ENCODE measurements at regions not wholly inside any gene's neighbourhood (a gene's known extent, or its start where the extent isn't known, plus 50 kb on each side); places are given as distances from the start of the nearest gene placed in this dataset.

DNA sequence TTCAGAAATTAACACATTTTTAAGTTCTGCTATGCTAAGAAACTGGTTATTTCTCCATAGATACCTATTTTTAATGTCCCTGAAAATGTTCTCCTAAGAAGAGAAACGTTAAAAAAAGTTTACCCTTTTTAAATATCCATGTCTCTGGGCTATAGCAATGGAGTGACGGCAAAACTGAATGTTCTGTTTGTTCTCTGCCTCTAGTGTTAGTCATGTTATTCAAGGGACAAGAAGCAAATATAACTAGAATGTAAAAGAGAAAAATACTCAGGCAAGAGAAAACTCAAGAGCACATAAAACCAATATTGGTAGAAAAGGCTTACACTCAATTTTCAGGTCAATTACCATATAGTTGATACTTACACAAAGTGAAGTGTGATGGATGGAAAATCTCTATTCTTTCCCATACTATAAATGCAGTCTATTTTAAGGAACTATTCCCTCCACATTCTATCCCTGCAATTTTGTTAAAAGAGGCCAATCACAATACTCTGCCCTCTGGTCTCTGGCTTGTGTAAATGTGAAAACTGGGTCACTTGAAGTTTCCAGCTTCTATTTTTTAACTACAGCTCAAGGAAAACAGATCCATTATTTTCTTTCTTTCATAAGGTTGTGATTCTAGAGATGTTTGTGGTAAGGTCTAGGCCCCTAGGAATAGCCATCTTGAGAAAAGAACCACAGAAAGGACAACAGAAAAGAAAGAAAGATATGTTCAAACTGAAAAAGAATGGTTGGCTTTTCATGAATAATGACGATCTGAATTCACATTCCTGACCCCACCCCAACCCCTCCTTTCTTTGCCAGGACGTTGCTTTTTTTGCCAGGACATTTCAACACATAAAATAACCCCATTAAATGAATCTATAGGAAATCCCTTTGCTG is 200.3 kb upstream of the FAM83B start:
- no peak for DNase-seq

DNA sequence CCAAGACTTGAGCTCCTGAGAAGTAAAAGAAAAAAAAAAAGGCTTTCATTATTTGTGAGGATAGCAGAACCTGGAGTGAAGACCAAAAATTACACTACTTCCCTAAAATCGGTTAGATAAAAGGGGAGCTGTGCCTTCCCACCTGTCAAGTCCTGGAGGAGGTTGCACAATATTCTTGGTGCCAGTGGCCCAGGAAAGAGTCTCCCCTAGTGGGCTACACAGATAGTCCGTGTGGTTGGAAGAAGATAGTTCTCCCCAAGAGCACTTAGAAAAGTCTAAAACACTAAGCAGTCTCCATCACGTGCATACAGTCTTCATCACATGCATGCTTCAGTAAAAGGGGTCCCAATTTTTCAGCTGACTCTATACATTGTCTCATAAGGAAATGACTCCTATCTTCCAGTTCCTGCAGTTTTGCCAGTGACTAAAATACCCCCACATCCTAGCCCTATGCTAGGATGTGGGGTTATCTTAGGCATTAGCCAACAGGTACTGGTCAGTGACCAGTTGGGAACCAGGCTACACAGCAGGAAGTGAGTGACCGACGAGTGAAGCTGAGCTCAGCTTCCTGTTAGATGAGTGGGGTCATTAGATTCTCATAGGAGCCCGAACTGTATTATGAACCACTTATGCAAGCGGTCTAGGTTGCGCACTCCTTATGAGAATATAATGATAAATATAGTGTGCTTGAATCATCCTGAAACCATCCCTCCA is 199.5 kb upstream of the FAM83B start:
- DNase-seq: no peak

DNA sequence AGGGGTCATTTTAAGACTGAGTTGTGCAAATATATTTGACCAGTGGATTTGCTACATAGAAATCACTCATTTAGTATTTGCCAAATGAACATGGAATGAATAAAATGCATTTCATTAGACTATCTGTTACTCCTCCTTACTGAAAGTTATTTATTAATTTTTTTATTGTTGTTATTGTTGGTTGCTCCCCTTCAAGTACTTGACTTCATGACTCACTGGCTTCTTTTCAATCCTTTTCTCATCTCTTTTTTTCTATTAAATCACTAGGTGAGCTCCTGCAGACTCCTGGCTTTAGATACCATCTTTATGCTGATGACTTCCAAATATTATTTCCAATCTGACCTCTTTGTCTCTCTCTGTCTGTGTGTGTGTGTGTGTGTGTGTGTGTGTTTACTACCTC is 192.2 kb upstream of the FAM83B start:
- no peak for DNase-seq

DNA sequence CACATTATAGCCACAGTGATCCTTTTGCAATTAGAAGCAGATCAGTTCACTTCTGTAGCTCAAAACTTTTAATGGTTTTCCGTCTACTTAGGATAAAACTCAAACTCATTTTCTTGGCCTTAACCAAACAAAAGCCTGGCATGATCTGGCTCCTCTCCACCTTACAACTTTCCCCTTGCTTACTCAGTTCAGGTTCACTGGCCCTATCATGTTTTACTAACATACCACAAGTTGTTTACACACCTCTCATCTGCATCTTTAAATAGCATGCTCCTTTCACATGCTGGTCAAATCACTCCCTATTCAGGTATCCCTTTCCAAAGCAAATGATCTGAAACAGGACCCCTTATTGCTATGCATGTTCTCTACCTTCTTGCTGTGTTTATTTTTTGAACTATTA is 191.4 kb upstream of the FAM83B start:
- no peak for DNase-seq

DNA sequence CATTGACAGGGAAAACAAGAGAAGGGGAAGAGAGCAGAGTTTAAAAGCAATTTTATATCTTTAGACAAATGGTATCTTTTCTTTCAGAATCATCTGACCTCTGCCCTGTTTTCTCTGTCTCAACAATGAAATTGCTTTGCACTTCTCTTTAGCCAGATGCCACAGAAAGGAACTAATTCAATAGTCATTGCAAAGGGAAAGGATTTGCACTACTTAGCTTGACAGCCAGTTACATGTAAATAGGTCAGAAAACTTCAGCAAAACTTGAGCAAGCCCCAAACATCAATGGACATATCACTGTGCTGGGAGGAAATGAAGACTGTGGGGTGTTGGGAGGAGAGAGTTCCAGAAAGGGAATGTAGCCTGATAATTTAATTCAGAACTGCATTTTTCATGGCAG is 181.3 kb upstream of the FAM83B start:
- no peak for DNase-seq

DNA sequence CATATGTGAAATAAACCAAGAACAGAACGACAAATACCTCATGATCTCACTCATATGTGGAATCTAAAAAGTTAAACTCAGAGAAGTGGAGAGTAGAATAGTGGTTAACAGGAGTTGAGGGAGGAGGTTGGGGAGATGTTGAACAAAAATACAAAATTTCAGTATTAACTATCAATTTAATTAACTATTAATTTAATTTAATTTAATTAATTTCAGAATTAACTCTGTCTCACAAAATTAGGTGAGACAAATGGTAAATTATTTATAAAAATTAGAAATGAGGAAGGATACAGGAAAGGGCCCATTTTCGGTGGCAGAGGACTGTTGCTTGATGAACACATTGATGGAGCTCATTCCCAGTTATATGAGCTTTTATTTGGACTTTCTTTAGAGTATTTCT is 166.0 kb upstream of the FAM83B start:
- DNase-seq: no peak

DNA sequence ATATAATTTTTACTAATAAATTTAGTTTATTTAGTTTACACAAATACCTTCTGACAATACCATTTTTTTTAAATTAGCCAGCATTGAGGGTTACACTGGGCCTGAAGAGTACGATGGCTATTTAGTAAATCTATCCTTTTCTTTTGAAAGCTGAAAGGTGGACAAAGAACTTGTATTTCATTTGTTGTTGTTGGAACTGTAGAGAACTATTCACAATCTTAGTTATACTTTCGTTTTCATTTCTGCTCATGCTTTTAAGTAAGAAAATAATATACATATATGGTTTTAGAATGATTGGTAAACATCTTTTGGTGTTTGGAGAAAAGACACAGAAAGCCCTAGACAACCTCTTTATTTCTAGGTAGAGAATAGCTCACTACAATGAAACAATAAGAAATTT is 165.3 kb upstream of the FAM83B start:
- no peak for DNase-seq

DNA sequence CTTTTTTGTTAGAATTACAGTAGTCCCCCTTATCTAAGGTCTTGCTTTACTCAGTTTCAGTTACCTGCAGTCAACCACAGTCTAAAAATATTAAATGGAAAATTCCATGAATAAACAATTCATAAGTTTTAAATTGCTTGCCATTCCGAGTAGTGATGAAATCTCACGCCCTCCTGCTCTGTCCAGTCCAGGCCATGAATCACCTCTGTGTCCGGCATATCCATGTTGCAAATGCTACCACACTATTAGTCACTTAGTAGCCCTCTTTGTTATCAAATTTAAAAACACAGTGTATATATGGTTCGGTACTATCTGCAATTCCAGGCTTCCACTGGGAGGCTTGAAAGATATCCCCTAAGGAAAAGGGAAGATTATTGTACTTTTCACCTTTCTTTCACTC is 164.6 kb upstream of the FAM83B start:
- DNase-seq: no peak

DNA sequence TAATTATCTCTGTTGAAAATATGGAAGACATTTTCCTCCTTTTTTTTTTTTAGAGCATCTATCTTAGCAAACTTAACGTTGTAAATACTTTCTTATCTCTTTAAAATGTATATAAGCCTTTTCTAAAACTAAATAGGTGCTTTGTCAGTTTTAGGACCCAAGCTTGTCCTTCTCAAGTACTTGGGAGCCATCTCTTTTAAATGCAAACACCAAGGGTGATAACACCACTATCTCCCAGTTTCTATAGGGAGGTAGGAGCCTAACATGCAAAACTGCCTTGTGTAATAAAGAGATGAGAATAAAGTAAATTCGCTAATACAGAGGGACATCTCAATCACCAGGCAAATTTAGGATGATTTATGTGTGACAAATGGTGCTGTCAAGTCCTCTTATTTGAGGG is 157.0 kb upstream of the FAM83B start:
- no peak for DNase-seq

DNA sequence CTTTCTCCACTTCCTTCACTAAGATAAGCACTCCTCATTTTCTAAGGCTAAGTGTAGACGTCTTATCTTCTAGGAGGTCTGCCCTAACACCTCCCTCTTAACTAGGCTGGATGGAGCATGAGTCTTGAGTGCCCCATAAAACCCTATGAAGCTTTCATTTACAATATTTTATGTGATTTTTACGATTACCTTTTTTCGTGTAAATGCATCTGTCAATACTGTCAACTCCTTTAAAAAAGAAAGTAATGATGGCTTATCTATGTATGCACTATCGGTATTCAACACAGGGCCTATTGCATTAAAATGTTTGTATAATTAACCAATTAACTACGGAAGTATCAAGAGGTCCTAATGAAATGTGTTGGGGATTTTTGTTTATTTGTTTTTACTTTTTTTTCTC is 156.0 kb upstream of the FAM83B start:
- DNase-seq: no peak

DNA sequence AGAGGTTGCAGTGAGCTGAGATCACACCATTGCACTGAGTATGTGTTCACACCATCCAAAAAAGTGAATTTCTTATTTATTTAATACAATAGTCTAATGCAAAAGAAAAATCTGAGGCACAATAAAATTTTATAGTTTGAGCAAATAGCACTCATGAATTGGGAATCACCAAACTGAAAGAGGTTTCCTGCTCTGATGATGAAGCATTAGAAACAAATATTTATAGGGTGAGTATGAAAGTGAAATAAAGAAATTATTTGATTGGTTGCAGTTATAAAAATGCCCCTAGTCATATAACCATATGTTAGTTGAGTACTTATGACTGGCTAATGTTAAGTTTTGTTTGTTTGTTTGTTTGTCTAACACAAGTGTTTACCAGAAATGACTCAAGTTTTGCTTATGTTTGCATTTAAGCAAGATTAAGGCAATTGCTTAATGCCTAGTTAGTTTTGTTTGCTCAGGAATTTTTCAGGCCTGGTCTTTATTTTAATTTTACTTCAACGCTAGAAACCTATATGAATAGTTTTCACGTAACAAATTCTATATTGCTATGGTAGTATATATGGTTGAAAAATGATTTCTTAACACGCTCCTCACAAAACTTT is 151.5 kb upstream of the FAM83B start:
- DNase-seq: no peak

DNA sequence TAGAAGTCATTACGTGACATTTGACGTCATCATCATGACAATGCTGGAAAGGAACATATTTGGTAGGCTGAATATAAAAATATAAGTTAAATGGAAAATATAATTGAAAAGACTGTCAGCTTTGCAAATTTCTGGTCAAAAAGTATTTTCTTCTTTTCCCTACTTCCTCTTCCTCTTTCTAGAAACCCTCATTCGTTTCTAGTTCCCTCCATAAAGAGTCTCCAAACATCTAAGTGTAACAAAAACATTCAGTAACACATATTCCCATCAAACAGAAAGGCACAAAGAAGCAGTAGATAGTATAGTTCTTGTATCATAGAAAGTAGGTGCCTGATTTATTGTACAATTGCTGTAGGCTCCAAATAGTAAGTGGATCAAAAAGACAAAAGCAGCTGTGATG is 150.8 kb upstream of the FAM83B start:
- no peak for DNase-seq

DNA sequence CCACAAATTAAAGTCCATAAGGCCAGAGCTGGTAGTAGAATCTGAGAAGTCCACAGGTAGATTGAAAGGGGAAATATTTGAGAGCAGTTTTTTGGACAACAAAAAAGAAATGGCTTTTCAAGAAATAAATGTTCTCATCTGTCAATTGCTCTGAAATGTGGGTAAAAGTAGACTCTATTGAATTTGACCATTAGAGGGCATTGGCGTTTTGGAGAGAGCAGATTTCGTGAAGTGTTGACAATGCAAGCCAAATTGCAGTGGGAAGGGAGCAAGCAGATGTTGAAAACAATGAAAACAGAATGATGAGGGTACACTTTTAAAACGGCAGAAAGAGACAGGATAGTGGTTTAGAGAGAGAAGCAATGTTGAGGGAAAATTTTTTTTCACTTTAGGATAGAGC is 149.1 kb upstream of the FAM83B start:
- DNase-seq: no peak

DNA sequence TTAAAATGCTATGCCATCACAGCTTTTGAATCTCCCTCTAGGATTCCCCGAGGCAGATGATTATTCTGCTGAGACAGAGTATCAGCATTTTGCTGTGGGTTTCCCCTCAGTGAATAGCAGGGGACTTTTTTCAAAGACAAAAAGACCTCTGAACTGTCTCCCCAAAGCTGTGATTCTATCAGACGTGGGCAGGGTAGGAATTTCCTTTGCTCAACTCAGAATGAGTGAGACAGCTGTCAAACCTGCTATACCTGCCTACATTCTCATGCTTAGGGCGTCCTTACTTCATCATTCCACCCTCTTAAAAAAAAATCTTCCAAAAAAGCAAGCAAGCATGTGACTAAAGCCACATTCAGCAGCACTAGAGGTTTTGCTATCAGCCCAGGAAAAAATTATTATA is 147.6 kb upstream of the FAM83B start:
- DNase-seq: no peak

DNA sequence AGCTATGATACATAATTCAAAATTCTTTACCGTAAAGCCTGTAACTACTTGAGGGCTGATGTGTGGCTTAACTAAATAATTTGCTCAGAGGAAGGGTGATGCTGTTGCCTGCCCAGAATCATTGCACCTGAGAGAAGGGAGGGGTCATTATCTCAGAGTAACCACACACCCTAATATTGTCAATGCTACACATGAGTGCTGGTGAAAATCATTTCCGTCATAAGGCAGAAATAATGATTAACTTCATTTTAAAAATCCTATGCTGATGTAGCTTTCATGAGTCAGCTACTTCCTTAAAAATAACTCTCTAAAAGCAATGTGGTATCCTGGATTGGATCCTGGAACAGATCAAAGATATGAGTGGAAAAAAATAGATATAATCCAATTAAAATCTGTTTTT is 146.4 kb upstream of the FAM83B start:
- DNase-seq: no peak

DNA sequence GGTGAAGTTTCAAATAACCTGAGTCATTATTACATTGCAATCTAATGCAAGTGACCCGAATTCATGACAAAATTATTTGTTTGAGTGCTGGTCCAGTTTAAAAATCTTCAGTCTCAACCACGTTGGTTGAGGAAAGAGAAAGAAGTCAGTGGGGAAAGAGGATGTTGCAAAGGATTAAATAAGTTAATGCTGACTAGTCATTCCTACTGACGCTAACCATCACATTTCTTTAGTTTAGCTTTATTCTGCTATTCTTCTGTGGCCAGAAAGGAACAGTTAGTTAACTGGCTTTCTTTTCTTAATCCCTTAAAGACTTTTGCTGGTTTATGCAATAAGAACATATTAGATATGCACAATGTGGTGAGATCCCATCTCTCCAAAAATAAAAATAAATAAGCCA is 143.8 kb upstream of the FAM83B start:
- DNase-seq: no peak

DNA sequence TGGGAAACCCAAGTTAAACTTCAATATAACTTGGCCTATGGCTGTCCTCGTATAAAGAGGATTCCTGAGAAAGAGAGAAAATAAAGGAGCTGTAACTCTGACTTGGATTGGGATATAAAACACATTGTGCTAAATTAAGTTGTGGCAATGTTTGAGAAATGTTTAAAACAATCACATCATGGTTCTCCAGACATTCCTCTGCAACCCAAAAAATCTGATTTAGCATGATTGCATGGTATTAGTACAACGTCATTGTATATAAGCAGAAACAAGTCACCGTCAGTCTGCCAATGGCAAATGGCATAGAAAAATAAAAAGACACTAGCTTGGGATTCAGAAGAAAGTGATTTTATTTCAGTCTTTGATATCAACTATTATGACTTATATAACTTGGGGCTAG is 140.2 kb upstream of the FAM83B start:
- no peak for DNase-seq

DNA sequence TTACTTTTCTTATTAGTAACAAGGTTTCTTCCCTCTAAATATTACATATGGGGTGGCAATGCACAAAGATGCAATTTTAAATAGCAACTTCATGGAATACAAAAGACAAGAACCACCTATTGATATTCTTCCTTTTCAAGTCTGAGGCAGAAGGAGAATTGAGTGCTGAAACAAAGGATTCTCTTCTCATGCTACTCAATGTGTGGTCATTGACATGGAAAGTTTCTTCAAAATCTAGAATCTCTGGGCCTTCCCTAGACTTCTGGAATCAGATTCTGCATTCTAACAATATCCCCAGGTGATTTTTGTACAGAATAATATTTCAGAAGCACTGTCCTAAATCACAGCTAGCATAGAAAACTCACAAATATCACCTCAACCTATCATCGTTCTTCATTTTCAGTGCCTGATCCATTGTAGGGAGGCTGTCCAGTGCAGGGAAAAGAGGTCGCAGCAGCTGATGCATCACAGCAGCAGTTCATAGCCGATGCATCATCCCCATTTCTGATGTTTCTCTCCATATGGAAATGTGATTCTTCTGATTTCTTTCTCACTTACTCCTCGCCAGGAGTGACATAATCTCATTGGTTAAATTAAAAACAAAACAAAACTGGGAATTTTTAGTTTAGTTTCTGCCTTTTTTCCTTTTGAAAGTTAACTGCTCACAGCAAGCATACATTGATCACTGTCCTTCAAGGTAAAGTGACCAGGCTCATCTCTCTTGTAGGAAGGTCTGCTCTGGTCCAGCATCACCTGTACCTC is 139.5 kb upstream of the FAM83B start:
- no peak for DNase-seq

DNA sequence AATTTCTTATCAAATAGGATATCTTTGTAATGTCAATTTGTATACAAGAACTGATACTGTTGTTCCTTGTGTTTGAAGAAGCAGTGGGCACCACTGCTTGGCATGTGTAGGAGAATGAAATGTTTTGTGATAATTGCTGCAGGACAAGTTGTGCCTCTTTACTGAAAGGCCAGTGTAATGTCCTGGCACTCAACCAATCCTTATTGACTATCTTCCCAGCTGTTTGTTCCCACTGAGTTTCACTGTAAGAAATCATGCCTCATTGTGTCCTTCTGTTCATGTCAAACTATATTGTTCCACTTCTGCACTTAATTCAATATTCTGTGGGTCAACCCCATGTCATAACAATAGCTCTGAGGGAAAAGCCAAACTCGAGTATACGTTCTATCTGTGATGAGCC is 136.1 kb upstream of the FAM83B start:
- no peak for DNase-seq

DNA sequence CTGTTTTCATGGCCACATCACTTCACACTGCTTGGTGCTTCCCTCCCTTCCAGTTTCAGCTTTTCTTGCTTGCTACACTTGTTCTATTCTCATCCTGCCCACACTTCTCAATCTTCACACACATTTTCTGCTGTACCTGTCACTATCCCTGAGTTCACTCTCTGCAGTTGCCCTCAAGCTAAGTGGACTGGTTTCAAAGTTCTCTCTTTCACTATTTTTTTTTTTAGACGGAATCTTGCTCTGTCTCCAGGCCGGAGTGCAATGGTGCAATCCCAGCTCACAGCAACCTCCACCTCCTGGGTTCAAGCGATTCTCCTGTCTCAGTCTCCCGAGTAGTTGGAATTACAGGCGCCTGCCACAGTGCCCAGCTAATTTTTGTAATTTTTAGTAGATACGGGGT is 130.6 kb upstream of the FAM83B start:
- no peak for DNase-seq

DNA sequence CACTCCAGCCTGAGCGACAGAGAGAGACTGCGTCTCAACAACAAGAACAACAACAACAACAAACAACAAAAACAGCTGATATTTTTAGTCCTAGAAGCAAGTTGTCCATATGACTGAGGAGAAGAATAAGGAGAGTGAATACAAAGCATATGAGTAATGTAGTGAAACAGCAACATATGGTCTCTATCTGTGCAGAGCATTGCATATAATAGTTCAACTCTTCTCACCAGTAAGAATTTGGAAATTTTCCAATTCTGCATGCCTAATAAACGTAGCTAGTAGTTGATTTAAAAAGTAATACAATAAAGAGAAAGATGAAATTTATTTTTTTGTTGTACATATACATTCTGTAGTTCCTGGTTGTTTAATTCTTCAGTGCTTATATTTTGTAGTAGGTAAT is 129.7 kb upstream of the FAM83B start:
- DNase-seq: no peak

DNA sequence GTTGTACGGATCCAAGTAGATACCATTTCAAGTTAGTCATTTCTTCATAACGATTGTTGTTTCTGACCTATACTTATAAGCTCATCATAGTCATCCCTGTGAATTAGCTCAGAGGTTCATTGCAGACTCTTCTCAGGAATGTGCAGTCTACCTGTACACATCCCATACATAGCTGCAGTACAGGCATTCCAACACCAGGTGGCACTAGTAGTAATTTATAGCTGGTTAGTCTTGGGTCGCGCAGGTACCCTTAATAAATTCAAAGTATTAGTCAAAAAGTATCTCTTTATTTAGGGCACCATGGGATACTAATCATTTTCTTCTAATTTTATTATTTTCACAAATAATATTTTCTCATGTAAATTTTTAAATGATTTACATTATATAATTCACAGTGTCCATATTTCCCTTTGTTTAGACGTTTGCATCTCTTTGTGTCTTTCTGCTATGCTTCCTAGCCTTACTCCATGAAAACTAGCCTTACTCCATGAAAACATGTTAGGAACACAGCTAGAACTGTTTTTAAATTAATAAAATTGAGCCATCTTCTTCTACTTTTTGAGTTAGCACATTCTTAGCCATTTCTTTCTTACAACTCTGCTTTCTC is 128.6 kb upstream of the FAM83B start:
- peak; percentile 7 to 41 for DNase-seq

DNA sequence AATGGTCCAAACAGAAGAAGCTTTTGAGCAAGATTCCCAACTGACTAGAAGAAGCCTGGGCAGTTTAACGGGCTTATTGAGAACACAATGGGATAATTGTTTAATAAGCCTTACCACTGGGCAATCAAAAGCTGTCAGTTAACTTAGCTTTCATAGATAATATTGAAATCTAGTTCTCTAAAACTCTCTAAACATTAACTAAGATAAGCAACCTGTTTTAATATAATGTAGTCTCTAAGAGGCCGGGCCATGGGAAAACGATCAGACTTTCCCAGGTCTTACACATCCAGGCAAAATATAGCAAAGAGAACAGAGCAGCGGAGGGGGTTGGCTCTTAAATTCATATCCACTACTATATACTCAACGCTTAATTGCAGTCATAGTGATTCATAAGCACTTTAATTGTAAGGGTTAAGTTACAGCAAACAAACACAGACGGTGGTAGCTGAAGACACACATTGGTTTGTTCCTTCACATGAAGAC is 128.0 kb upstream of the FAM83B start:
- no peak for DNase-seq

Data from hippocampal formation (tissue), 2 donors.